Body of pancreas (tissue), 4 donors: ENCODE measurements at regions not wholly inside any gene's neighbourhood (a gene's known extent, or its start where the extent isn't known, plus 50 kb on each side); places are given as distances from the start of the nearest gene placed in this dataset.

Source experiments
- POLR2A ChIP-seq, 3 donors: fragments of 450-650 bp; IDR thresholded peaks; one replicate each; pipeline ENCODE4 v1.6.1; 2016; ENCODE audit warnings: antibody characterized with exemption in 3 of 3, mild to moderate bottlenecking in 2 of 3
- TF ChIP-seq, protein P1 (sequence below), 7 experiments: fragments of 450-650 bp in 4 of 7; fragments of 200-600 bp in 3 of 7; sonication (generic) in 3 of 7; IDR thresholded peaks; one replicate each; pipeline ENCODE4 v1.5.1; 2016 to 2019; ENCODE audit warnings: antibody characterized with exemption in 7 of 7

DNA sequence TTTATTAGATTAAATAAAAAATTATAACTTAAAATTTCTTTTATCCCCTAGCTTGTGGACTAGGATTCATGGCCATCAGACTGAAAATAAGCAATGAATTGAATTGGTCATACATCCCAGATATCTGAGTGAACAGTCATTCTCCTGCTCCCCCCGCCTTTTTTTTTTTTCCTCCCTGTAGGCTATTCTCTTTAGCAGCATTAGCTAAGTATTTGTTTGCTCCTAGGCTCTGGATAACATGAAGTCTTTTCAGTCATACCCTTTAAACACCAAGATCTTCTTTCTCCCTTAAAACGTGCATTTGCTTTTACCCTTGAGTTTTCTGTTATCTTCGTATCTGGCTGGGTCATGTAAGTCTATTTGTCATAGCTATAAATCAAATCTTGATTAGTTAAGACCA is 866.7 kb upstream of the SPRY2 start:
- TF ChIP-seq POLR2A (IDR thresholded peaks at IDR 0.05): no peak
- TF ChIP-seq, protein P1, sequence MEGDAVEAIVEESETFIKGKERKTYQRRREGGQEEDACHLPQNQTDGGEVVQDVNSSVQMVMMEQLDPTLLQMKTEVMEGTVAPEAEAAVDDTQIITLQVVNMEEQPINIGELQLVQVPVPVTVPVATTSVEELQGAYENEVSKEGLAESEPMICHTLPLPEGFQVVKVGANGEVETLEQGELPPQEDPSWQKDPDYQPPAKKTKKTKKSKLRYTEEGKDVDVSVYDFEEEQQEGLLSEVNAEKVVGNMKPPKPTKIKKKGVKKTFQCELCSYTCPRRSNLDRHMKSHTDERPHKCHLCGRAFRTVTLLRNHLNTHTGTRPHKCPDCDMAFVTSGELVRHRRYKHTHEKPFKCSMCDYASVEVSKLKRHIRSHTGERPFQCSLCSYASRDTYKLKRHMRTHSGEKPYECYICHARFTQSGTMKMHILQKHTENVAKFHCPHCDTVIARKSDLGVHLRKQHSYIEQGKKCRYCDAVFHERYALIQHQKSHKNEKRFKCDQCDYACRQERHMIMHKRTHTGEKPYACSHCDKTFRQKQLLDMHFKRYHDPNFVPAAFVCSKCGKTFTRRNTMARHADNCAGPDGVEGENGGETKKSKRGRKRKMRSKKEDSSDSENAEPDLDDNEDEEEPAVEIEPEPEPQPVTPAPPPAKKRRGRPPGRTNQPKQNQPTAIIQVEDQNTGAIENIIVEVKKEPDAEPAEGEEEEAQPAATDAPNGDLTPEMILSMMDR (IDR thresholded peaks at IDR 0.05): no peak
